ENCODE measurements at regions not wholly inside any gene's neighbourhood (a gene's known extent, or its start where the extent isn't known, plus 50 kb on each side); places are given as distances from the start of the nearest gene placed in this dataset.

DNA sequence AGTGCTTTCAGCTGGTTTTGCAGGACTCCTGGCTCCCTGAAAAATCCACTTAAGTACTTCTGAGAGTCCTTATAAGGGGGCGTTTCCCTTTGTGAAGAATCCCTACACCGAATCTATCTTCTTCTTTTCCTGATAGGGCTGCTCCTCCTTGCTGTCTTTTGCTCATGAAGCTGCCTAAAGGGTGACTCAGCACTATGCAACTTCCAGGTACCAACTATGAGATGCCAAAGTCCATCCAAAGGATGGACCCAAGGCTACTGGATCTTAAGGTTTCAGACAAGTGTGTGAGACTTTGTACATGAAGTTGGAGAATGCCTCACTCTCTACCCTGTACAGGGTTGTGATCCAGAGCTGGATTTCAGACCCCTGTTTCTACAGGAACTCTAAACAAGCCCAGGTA is 485.0 kb upstream of the FAT1 start:
- H3K27ac ChIP-seq (ENCODE audit: low read depth, low read length) = no peak overlapping the region
- DNase-seq (ENCODE audit: insufficient read length, low spot score, missing footprints) = no peak
- no peaks in the 10 kb centered on the region for H3K9me3 ChIP-seq (ENCODE audit: low read depth, low read length)
- H3K27me3 ChIP-seq (ENCODE audit: insufficient read depth, low read length) = no peaks in the 10 kb centered on the region
- H4K20me1 ChIP-seq (ENCODE audit: insufficient read depth, low read length) = no peaks in the 10 kb centered on the region
- no peak overlapping the region for H3K4me3 ChIP-seq (ENCODE audit: insufficient read depth, low read length)
- no peaks in the 10 kb centered on the region for H3K36me3 ChIP-seq (ENCODE audit: insufficient read depth, low read length)
- TF ChIP-seq, protein P1, sequence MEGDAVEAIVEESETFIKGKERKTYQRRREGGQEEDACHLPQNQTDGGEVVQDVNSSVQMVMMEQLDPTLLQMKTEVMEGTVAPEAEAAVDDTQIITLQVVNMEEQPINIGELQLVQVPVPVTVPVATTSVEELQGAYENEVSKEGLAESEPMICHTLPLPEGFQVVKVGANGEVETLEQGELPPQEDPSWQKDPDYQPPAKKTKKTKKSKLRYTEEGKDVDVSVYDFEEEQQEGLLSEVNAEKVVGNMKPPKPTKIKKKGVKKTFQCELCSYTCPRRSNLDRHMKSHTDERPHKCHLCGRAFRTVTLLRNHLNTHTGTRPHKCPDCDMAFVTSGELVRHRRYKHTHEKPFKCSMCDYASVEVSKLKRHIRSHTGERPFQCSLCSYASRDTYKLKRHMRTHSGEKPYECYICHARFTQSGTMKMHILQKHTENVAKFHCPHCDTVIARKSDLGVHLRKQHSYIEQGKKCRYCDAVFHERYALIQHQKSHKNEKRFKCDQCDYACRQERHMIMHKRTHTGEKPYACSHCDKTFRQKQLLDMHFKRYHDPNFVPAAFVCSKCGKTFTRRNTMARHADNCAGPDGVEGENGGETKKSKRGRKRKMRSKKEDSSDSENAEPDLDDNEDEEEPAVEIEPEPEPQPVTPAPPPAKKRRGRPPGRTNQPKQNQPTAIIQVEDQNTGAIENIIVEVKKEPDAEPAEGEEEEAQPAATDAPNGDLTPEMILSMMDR (IDR thresholded peaks at IDR 0.05; ENCODE audit: extremely low read depth, low read depth, low read length) = no peak
- H3K4me1 ChIP-seq (ENCODE audit: insufficient read depth, low read length) = peaks cover 5% of the 10 kb centered on the region
- no peak overlapping the region for H3K4me2 ChIP-seq (ENCODE audit: insufficient read depth, low read length)
- no peaks in the 10 kb centered on the region for H3K79me2 ChIP-seq (ENCODE audit: insufficient read depth, low read length)
- no peak overlapping the region for H2AFZ ChIP-seq (ENCODE audit: low read length)

DNA sequence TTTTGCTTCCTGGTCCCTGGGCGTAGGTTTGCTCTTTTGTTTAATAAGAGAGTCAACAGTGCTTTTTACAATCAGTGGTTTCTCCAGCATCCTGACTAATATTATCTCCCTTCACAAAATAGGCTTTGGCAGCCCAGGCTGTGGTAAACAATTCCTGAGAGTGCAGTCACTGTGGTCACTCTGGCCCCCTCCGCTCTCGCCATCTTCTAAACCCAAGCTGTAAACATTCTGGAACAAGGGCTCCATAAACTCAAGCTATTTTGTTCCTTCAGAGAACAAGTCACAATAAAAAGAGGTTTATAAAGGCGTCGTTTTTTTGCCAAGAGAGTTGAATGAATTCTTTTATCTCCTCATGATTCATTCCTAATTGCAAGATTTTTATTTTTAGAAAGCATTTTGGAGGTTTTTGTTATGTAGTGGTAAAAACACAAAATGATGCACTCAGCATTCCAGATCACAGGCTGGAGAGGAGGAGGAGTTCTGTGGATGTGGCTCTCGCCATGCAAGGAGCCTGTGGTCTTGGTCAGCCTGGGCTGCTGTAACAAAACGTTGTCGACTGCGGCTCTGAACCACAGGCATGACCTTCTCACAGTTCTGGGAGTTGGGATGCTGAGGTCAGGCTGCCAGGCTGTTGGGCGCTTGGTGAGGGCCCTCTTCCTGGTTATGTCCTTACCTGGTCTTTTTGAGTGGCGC is 486.4 kb upstream of the FAT1 start:
- TF ChIP-seq, protein P1 (IDR thresholded peaks at IDR 0.05; ENCODE audit: extremely low read depth, low read depth, low read length) = no peak
- Histone ChIP-seq H3K27ac (ENCODE audit: low read depth, low read length) (peak overlapping the region; percentile 51), H3K9me3 (ENCODE audit: low read depth, low read length) (no peaks in the 10 kb centered on the region), H3K4me1 (ENCODE audit: insufficient read depth, low read length) (peaks cover 5% of the 10 kb centered on the region), H3K36me3 (ENCODE audit: insufficient read depth, low read length) (no peaks in the 10 kb centered on the region), H2AFZ (ENCODE audit: low read length) (peak overlapping the region; percentile 77), H3K27me3 (ENCODE audit: insufficient read depth, low read length) (no peaks in the 10 kb centered on the region), H3K79me2 (ENCODE audit: insufficient read depth, low read length) (no peaks in the 10 kb centered on the region), H3K4me3 (ENCODE audit: insufficient read depth, low read length) (no peak overlapping the region), H3K4me2 (ENCODE audit: insufficient read depth, low read length) (peak overlapping the region; percentile 68), H4K20me1 (ENCODE audit: insufficient read depth, low read length) (no peaks in the 10 kb centered on the region)
- DNase-seq (ENCODE audit: insufficient read length, low spot score, missing footprints) = peak; percentile 77

DNA sequence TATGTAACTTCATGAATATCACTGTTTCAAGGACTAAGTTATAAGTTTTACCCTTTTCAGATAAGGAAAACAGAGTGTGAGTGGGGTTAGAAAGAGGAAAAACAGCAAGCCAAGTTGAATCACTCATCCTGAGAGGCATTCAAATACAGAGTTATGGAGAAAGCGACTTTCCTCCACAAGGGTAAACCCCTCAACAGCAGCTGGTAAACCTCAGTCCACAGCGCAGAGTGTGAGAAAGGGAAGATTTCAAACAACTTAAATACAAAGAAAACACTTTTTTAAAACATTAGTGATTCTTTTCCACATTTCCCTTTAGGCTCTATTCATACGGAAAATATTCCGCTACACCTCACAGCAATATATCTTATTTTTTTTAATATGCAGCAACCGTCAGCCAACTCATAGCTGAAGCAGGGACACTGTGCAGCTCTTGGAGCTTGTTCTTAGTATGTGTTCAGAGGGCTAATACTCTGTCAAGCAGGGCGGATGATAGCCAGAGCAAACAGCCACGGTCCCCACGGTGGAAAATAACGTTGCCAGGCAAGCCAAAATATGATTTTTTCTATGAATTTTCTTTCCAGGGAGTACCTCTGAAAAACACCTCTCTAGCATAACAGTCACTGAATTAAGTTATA is 488.9 kb upstream of the FAT1 start:
- Histone ChIP-seq H3K79me2 (ENCODE audit: insufficient read depth, low read length) (no peaks in the 10 kb centered on the region), H3K4me1 (ENCODE audit: insufficient read depth, low read length) (peaks cover 5% of the 10 kb centered on the region), H3K27me3 (ENCODE audit: insufficient read depth, low read length) (no peaks in the 10 kb centered on the region), H3K27ac (ENCODE audit: low read depth, low read length) (no peak overlapping the region), H4K20me1 (ENCODE audit: insufficient read depth, low read length) (no peaks in the 10 kb centered on the region), H3K4me2 (ENCODE audit: insufficient read depth, low read length) (no peak overlapping the region), H3K36me3 (ENCODE audit: insufficient read depth, low read length) (no peaks in the 10 kb centered on the region), H2AFZ (ENCODE audit: low read length) (no peak overlapping the region), H3K9me3 (ENCODE audit: low read depth, low read length) (no peaks in the 10 kb centered on the region), H3K4me3 (ENCODE audit: insufficient read depth, low read length) (no peak overlapping the region)
- TF ChIP-seq, protein P1 (IDR thresholded peaks at IDR 0.05; ENCODE audit: extremely low read depth, low read depth, low read length) = no peak
- no peak for DNase-seq (ENCODE audit: insufficient read length, low spot score, missing footprints)

DNA sequence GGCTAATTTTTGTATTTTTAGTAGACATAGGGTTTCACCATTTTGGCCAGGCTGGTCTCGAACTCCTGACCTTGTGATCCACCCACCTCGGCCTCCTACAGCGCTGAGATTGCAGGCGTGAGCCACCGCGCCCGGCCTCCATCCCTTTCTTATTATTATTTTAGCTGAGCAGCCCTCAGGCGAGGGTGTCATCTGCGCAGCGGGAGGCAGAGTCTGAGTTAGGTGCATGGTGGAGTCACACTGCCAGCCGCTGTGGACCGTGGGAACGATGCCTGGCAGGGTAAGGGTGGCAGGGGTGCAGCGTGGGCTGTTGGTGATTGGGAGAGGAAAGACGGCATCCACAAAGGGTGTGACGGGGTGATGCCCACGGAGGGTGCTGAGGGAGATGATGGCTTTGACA is 491.8 kb upstream of the FAT1 start:
- no peaks in the 10 kb centered on the region for H3K36me3 ChIP-seq (ENCODE audit: insufficient read depth, low read length)
- H3K27me3 ChIP-seq (ENCODE audit: insufficient read depth, low read length) = no peaks in the 10 kb centered on the region
- no peaks in the 10 kb centered on the region for H3K4me1 ChIP-seq (ENCODE audit: insufficient read depth, low read length)
- no peak overlapping the region for H3K4me2 ChIP-seq (ENCODE audit: insufficient read depth, low read length)
- H3K4me3 ChIP-seq (ENCODE audit: insufficient read depth, low read length) = no peak overlapping the region
- TF ChIP-seq, protein P1 (IDR thresholded peaks at IDR 0.05; ENCODE audit: extremely low read depth, low read depth, low read length) = no peak
- H3K27ac ChIP-seq (ENCODE audit: low read depth, low read length) = no peak overlapping the region
- no peak overlapping the region for H2AFZ ChIP-seq (ENCODE audit: low read length)
- no peaks in the 10 kb centered on the region for H3K9me3 ChIP-seq (ENCODE audit: low read depth, low read length)
- no peaks in the 10 kb centered on the region for H3K79me2 ChIP-seq (ENCODE audit: insufficient read depth, low read length)
- H4K20me1 ChIP-seq (ENCODE audit: insufficient read depth, low read length) = no peaks in the 10 kb centered on the region
- DNase-seq (ENCODE audit: insufficient read length, low spot score, missing footprints) = no peak
